AG04450 (cell line): ENCODE measurements at regions not wholly inside any gene's neighbourhood (a gene's known extent, or its start where the extent isn't known, plus 50 kb on each side); places are given as distances from the start of the nearest gene placed in this dataset.
"Not testable (repeated sequence)": the region's sequence is repeated elsewhere in the genome, so short reads cannot be mapped to it uniquely, and the experiment has no call there.

Experiments used
- CTCF ChIA-PET: fragments of 300-600, 350-600 bp; formaldehyde crosslinking; extraction: SDS; loops from one replicate; lab custom pipeline; 2022; ENCODE audit warnings: antibody characterized with exemption, inconsistent platforms; lab: Charles Lee
- POLR2A ChIA-PET: fragments of 350-600 bp; formaldehyde crosslinking; extraction: SDS; loops from one replicate; lab custom pipeline; 2021; ENCODE audit warnings: antibody characterized with exemption, inconsistent platforms; lab: Yijun Ruan, JAX
- DNase-seq: peaks from one replicate; pipeline ENCODE4 v3.0.0-alpha.2; 2011; ENCODE audit warnings: low read depth, low spot score
- H3K27ac ChIP-seq: one replicate; pipeline ENCODE4 v1.5.1; 2012; ENCODE audit warnings: low read depth, low read length, control low read depth
- H3K27me3 ChIP-seq: one replicate; pipeline ENCODE4 v1.6.0; 2012; ENCODE audit warnings: low read length; ENCODE audit not compliant: control insufficient read depth, insufficient read depth
- H3K4me3 ChIP-seq: 2 replicates; pipeline ENCODE4 v1.5.1; 2011; ENCODE audit warnings: mild to moderate bottlenecking, low read depth, low read length, control low read depth
- H3K9me3 ChIP-seq: 2 replicates; pipeline ENCODE4 v1.5.1; 2012; ENCODE audit warnings: low read length; ENCODE audit not compliant: control insufficient read depth, insufficient read depth
- TF ChIP-seq, protein P1 (sequence below): IDR thresholded peaks from 2 replicates; pipeline ENCODE4 v1.5.1; 2011; ENCODE audit warnings: low read depth, low read length, control low read depth, inconsistent platforms

DNA sequence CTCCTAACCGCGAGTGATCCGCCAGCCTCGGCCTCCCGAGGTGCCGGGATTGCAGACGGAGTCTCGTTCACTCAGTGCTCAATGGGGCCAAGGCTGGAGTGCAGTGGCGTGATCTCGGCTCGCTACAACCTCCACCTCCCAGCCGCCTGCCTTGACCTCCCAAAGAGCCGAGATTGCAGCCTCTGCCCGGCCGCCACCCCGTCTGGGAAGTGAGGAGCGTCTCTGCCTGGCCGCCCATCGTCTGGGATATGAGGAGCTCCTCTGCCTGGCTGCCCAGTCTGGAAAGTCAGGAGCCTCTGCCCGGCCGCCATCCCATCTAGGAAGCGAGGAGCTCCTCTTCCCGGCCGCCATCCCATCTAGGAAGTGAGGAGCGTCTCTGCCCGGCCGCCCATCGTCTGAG lies 58.8 kb upstream of the ANKRD30BL start:
- H3K4me3 ChIP-seq, POLR2A ChIA-PET, CTCF ChIA-PET, H3K9me3 ChIP-seq, H3K27me3 ChIP-seq, H3K27ac ChIP-seq, DNase-seq: not testable (repeated sequence)

DNA sequence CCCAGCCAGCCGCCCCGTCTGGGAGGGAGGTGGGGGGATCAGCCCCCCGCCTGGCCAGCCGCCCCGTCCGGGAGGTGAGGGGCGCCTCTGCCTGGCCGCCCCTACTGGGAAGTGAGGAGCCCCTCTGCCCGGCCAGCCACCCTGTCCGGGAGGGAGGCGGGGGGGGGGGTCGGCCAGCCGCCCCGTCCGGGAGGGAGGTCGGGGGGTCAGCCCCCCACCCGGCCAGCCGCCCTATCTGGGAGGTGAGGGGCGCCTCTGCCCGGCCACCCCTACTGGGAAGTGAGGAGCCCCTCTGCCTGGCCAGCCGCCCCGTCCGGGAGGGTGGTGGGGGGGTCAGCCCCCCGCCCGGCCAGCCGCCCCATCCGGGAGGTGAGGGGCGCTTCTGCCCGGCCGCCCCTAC lies 60.1 kb upstream of the ANKRD30BL start:
- H3K9me3 ChIP-seq, POLR2A ChIA-PET, CTCF ChIA-PET, H3K4me3 ChIP-seq, H3K27ac ChIP-seq, DNase-seq, H3K27me3 ChIP-seq: not testable (repeated sequence)

DNA sequence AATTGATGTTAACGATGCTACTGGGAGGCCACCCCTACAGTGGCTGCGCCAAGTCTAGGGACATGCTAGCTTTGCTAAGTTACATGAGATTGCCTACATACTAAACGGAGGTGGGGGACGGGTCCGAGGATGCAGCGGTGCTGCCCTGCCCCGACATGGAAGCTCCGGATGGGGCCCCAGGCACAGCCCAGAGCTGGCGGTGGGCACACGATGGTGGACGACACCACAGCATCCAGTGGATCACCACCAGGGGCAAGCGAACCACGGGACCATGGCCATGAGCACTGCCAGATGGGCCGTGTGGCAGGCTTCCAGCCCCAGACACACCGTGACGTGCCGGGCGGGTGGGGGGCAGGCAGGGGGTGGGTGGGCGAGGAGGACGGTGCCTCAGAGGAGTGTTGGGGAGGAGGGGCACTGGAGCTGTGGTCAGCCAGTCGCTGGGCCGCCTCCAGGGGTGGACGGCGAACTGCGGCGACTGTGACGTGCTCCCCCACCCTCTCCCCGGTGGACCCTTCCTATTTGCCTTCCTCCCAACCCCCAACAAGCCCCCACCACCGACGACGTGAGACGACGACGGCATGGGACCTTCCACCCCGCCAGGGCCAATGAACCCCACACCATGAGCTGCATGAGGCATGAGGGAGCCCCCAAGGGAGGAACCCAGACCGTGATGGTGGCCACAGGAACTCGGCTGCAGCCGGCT lies 90.6 kb upstream of the ANKRD30BL start:
- Histone ChIP-seq H3K27me3 (peaks cover 13% of the 10 kb centered on the region), H3K9me3 (peaks cover 41% of the 10 kb centered on the region), H3K27ac (no peak overlapping the region), H3K4me3 (no peak overlapping the region)
- ChIA-PET CTCF (no interaction called here), POLR2A (no interaction called here)
- no peak for DNase-seq
- TF ChIP-seq, protein P1, sequence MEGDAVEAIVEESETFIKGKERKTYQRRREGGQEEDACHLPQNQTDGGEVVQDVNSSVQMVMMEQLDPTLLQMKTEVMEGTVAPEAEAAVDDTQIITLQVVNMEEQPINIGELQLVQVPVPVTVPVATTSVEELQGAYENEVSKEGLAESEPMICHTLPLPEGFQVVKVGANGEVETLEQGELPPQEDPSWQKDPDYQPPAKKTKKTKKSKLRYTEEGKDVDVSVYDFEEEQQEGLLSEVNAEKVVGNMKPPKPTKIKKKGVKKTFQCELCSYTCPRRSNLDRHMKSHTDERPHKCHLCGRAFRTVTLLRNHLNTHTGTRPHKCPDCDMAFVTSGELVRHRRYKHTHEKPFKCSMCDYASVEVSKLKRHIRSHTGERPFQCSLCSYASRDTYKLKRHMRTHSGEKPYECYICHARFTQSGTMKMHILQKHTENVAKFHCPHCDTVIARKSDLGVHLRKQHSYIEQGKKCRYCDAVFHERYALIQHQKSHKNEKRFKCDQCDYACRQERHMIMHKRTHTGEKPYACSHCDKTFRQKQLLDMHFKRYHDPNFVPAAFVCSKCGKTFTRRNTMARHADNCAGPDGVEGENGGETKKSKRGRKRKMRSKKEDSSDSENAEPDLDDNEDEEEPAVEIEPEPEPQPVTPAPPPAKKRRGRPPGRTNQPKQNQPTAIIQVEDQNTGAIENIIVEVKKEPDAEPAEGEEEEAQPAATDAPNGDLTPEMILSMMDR: no peak

DNA sequence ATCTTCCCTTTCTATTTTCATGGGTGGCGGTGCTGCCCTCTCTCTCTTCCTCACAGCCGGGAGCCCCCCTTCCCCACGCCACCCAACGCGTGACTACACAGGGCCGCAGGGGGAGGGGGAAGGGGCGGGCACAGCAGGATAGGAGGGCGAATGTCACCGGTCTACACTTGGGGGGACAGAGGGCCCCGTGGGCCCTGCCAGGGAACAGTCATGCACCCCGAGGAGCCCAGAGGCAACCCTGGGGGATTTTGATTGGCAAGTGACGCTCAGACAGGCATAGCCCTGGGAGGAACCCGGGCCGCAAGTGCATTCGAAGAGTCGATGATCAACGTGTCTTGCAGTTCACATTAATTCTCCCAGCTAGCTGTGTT lies 91.1 kb upstream of the ANKRD30BL start:
- H3K27me3 ChIP-seq: peaks cover 14% of the 10 kb centered on the region
- TF ChIP-seq, protein P1: no peak
- ChIA-PET POLR2A (no interaction called here), CTCF (no interaction called here)
- no peak for DNase-seq
- peaks cover 46% of the 10 kb centered on the region for H3K9me3 ChIP-seq
- H3K4me3 ChIP-seq: no peak overlapping the region
- no peak overlapping the region for H3K27ac ChIP-seq

DNA sequence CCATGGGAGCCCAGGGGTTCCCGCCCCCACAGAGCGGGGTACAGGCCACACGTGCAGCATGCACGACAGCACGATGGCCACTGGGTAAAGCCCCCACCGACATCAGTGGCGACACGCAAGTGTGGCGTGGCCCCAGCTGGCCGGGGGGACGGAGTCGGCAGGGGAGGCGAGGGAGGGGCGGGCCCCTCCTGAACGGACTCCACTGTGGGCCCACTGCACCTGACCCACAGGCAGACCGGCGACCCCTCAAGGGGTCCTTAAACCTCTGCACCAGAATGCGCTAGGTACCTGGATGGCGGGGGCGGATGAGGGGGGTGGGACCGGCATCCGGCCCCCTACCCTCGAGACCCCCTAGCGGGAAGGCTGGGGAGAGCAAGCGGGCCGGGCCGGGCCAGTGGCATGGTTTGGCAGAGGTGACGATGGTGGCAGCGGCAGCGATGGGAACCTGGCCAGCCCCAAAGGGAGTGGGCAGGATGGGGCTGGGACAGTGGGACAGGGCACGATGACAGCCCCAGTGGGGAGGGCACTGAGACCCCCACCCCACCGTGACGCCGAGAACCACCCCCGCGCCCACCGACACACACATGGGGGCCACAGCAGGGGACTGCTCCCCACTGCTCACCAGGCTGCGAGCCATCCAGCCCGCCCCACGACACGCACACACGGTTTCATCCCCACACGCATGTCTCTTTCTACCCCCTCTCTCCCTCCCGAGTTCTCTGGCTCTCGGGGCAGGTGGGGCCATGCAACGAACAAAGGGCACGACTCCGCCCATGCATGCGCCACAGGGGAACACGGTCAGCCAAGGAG lies 91.9 kb upstream of the ANKRD30BL start:
- ChIA-PET CTCF (no interaction called here), POLR2A (no interaction called here)
- no peak overlapping the region for H3K4me3 ChIP-seq
- H3K27me3 ChIP-seq: peaks cover 14% of the 10 kb centered on the region
- H3K27ac ChIP-seq: no peak overlapping the region
- TF ChIP-seq, protein P1: no peak
- DNase-seq: no peak
- peaks cover 50% of the 10 kb centered on the region for H3K9me3 ChIP-seq

DNA sequence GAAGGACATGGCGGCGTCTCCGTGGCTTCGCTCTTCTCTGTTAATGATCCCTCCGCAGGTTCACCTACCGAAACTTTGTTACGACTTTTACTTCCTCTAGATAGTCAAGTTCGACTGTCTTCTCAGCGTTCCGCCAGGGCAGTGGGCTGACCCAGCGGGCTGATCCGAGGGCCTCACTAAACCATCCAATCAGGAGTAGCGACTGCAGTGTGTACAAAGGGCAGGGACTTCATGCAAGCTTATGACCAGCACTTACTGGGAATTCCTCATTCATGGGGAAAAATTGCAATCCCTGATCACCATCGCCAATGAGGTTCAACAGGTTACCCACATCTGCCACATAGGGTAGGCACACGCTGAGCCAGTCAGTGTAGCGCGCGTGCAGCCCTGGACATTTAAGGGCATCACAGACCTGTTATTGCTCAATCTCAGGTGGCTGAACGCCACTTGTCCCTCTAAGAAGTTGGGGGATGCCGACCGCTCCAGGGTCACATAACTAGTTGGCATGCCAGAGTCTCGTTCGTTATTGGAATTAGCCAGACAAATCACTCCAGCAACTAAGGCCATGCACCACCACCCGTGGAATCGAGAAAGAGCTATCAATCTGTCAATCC lies 92.7 kb upstream of the ANKRD30BL start:
- Histone ChIP-seq H3K27me3 (peaks cover 14% of the 10 kb centered on the region), H3K9me3 (peaks cover 50% of the 10 kb centered on the region)
- H3K27ac ChIP-seq, H3K4me3 ChIP-seq, CTCF ChIA-PET, POLR2A ChIA-PET, DNase-seq: not testable (repeated sequence)
